GM12873 (cell line): ENCODE measurements at regions not wholly inside any gene's neighbourhood (a gene's known extent, or its start where the extent isn't known, plus 50 kb on each side); places are given as distances from the start of the nearest gene placed in this dataset.

ENCODE experiments used
- CTCF ChIP-seq: IDR thresholded peaks from 2 replicates; pipeline ENCODE4 v1.5.1; 2012; ENCODE audit warnings: low read depth, mild to moderate bottlenecking, moderate library complexity, low read length, control low read depth; ENCODE audit not compliant: insufficient read depth; ENCODE audit errors: missing control alignments

GRCh38 chr16:31780342-31780741 lies 93.3 kb upstream of the ZNF267 start:
- no peak for TF ChIP-seq CTCF

- no peak for TF ChIP-seq CTCF
Measured at GRCh38 chr16:31785126-31785525, 88.5 kb upstream of the ZNF267 start.

- no peak for TF ChIP-seq CTCF
Measured at GRCh38 chr16:31807086-31807485, 66.5 kb upstream of the ZNF267 start.

- TF ChIP-seq CTCF: no peak
Measured at GRCh38 chr16:31810863-31811262, 62.7 kb upstream of the ZNF267 start.

GRCh38 chr16:31819386-31819785 lies 54.2 kb upstream of the ZNF267 start:
- TF ChIP-seq CTCF: no peak

GRCh38 chr16:31819948-31820347 lies 53.7 kb upstream of the ZNF267 start:
- TF ChIP-seq CTCF: no peak
